Tibial nerve (tissue), 4 donors: ENCODE measurements at regions not wholly inside any gene's neighbourhood (a gene's known extent, or its start where the extent isn't known, plus 50 kb on each side); places are given as distances from the start of the nearest gene placed in this dataset.

ENCODE experiments used
- DNase-seq, 2 donors: peaks; one replicate each; pipeline ENCODE4 v3.0.0-alpha.2; 2019; ENCODE audit warnings: low spot score in 2 of 2
- H3K27ac ChIP-seq, 4 donors: fragments of 200-600 bp; sonication (generic) in 3 of 4; one replicate each; pipeline ENCODE4 v1.5.1; 2017 to 2019; ENCODE audit warnings: mild to moderate bottlenecking in 1 of 4
- H3K27me3 ChIP-seq, 2 donors: fragments of 200-600 bp; sonication (generic) in 1 of 2; one replicate each; pipeline versions ENCODE4 v1.5.1 to v1.6.0; 2017 to 2019
- H3K36me3 ChIP-seq, 3 donors: fragments of 200-600 bp; sonication (generic); one replicate each; pipeline ENCODE4 v1.5.1; 2018 to 2019
- H3K4me1 ChIP-seq, 4 donors: fragments of 200-600 bp; sonication (generic) in 3 of 4; one replicate each; pipeline ENCODE4 v1.5.1; 2017 to 2019
- H3K4me3 ChIP-seq, 4 donors: fragments of 200-600 bp; sonication (generic) in 3 of 4; one replicate each; pipeline ENCODE4 v1.5.1; 2017 to 2019; ENCODE audit warnings: mild to moderate bottlenecking in 1 of 4, moderate library complexity in 1 of 4
- H3K9me3 ChIP-seq, 4 donors: fragments of 200-600 bp; sonication (generic) in 3 of 4; one replicate each; pipeline ENCODE4 v1.5.1; 2017 to 2019
- EP300 ChIP-seq, 2 donors: sonication (generic); formaldehyde crosslinking; IDR thresholded peaks; one replicate each; pipeline ENCODE4 v1.6.1; 2017; ENCODE audit warnings: antibody characterized with exemption in 2 of 2, mild to moderate bottlenecking in 1 of 2
- POLR2A ChIP-seq, 2 donors: fragments of 450-650 bp; IDR thresholded peaks; one replicate each; pipeline ENCODE4 v1.6.1; 2017; ENCODE audit warnings: antibody characterized with exemption in 2 of 2, mild to moderate bottlenecking in 2 of 2, moderate library complexity in 2 of 2
- whole genome bisulfite sequencing, 2 donors: methylation state at CpG; one replicate each; pipeline ENCODE4 v1.1.5; 2018; 5-methylcytosine and 5-hydroxymethylcytosine counted together
- TF ChIP-seq, protein P1 (sequence below), 5 experiments: fragments of 200-600 bp in 3 of 5; fragments of 450-650 bp in 2 of 5; sonication (generic) in 3 of 5; IDR thresholded peaks; one replicate each; pipeline ENCODE4 v1.5.1; 2016 to 2019; ENCODE audit warnings: antibody characterized with exemption in 5 of 5, mild to moderate bottlenecking in 3 of 5, moderate library complexity in 2 of 5

GRCh38 chr13:39941911-39942551, 286.6 kb downstream of the COG6 start:
- no peak for DNase-seq
- peak overlapping the region in 1 of 4 donors; percentile 26 for H3K27ac ChIP-seq
- H3K4me3 ChIP-seq: no peak overlapping the region
- no peak for TF ChIP-seq POLR2A (IDR thresholded peaks at IDR 0.05)
- TF ChIP-seq, protein P1, sequence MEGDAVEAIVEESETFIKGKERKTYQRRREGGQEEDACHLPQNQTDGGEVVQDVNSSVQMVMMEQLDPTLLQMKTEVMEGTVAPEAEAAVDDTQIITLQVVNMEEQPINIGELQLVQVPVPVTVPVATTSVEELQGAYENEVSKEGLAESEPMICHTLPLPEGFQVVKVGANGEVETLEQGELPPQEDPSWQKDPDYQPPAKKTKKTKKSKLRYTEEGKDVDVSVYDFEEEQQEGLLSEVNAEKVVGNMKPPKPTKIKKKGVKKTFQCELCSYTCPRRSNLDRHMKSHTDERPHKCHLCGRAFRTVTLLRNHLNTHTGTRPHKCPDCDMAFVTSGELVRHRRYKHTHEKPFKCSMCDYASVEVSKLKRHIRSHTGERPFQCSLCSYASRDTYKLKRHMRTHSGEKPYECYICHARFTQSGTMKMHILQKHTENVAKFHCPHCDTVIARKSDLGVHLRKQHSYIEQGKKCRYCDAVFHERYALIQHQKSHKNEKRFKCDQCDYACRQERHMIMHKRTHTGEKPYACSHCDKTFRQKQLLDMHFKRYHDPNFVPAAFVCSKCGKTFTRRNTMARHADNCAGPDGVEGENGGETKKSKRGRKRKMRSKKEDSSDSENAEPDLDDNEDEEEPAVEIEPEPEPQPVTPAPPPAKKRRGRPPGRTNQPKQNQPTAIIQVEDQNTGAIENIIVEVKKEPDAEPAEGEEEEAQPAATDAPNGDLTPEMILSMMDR (IDR thresholded peaks at IDR 0.05): no peak
- no peak for TF ChIP-seq EP300 (IDR thresholded peaks at IDR 0.05)
- H3K27me3 ChIP-seq: no peaks in the 10 kb centered on the region
- 81 to 82% methylated on average over 8 of the region's 8 CpGs for WGBS, 2 donors
- H3K4me1 ChIP-seq: peaks cover 0 to 8% (median 0%) of the 10 kb centered on the region in 4 donors
- no peaks in the 10 kb centered on the region for H3K9me3 ChIP-seq
- no peaks in the 10 kb centered on the region for H3K36me3 ChIP-seq

- H3K36me3 ChIP-seq: no peaks in the 10 kb centered on the region
- no peak overlapping the region for H3K4me3 ChIP-seq
- peaks cover 0 to 8% (median 0%) of the 10 kb centered on the region in 4 donors for H3K4me1 ChIP-seq
- no peaks in the 10 kb centered on the region for H3K9me3 ChIP-seq
- TF ChIP-seq, protein P1 (IDR thresholded peaks at IDR 0.05): peak; percentile 77 to 92 (median 82)
- TF ChIP-seq EP300 (IDR thresholded peaks at IDR 0.05) (peak; percentile 12 to 43), POLR2A (IDR thresholded peaks at IDR 0.05) (no peak)
- 30 to 42% methylated on average over 12 of the region's 12 CpGs for WGBS, 2 donors
- H3K27me3 ChIP-seq: no peaks in the 10 kb centered on the region
- H3K27ac ChIP-seq: peak overlapping the region in 1 of 4 donors; percentile 26
- peak; percentile 43 to 75 for DNase-seq
Observed at GRCh38 chr13:39942552-39943273, 287.3 kb downstream of the COG6 start.

DNA sequence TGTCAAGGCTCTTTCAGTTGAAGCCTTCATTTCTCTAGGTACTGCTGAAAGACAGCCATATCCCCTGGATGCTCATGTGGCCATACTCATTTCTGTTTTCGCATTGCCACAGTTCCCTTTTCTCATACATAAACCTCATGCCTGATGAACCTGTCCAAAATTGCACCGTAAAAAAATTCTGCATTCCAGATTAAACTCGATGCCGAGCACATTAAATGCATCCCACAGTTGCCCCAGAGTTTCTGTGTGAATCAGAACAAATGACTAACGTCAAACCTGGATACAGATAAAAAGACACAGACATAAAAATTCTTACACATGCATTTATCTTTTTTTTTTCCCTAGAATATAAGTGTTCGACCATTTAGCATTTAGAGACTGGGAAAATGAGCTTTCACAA, 288.2 kb downstream of the COG6 start:
- Histone ChIP-seq H3K36me3 (no peaks in the 10 kb centered on the region), H3K27me3 (no peaks in the 10 kb centered on the region), H3K9me3 (no peaks in the 10 kb centered on the region), H3K4me3 (no peak overlapping the region), H3K4me1 (peaks cover 0 to 8% (median 0%) of the 10 kb centered on the region in 4 donors), H3K27ac (peak overlapping the region in 1 of 4 donors; percentile 13)
- no peak for DNase-seq
- WGBS, 2 donors: 76 to 88% methylated on average over 6 of the region's 6 CpGs
- TF ChIP-seq, protein P1 (IDR thresholded peaks at IDR 0.05): no peak
- TF ChIP-seq EP300 (IDR thresholded peaks at IDR 0.05) (no peak), POLR2A (IDR thresholded peaks at IDR 0.05) (no peak)

GRCh38 chr13:39945226-39945625, 289.8 kb downstream of the COG6 start:
- TF ChIP-seq EP300 (IDR thresholded peaks at IDR 0.05): no peak
- TF ChIP-seq, protein P1 (IDR thresholded peaks at IDR 0.05): no peak
- no peaks in the 10 kb centered on the region for H3K27me3 ChIP-seq
- H3K9me3 ChIP-seq: no peaks in the 10 kb centered on the region
- no peak for DNase-seq
- 42 to 46% methylated on average over 3 to 4 of the region's 4 CpGs for WGBS, 2 donors
- no peaks in the 10 kb centered on the region for H3K36me3 ChIP-seq
- no peak overlapping the region for H3K4me3 ChIP-seq
- peaks cover 0 to 8% (median 0%) of the 10 kb centered on the region in 4 donors for H3K4me1 ChIP-seq
- no peak overlapping the region for H3K27ac ChIP-seq

GRCh38 chr13:39946769-39947168, 291.3 kb downstream of the COG6 start:
- Histone ChIP-seq H3K4me3 (no peak overlapping the region), H3K27me3 (no peaks in the 10 kb centered on the region), H3K36me3 (no peaks in the 10 kb centered on the region), H3K27ac (no peak overlapping the region), H3K4me1 (peaks cover 0 to 8% (median 0%) of the 10 kb centered on the region in 4 donors), H3K9me3 (no peaks in the 10 kb centered on the region)
- TF ChIP-seq, protein P1 (IDR thresholded peaks at IDR 0.05): no peak
- TF ChIP-seq POLR2A (IDR thresholded peaks at IDR 0.05) (no peak), EP300 (IDR thresholded peaks at IDR 0.05) (no peak)
- 92 to 100% methylated on average over 1 of the region's 1 CpG for WGBS, 2 donors
- DNase-seq: no peak
